GM23248 (cell line): ENCODE measurements at regions not wholly inside any gene's neighbourhood (a gene's known extent, or its start where the extent isn't known, plus 50 kb on each side); places are given as distances from the start of the nearest gene placed in this dataset.

Experiments
- DNase-seq: peaks from one replicate; pipeline ENCODE4 v3.0.0-alpha.2; 2015
- H2AFZ ChIP-seq: fragments of 200-600 bp; sonication (generic); 2 replicates; pipeline ENCODE4 v1.6.1; 2016; ENCODE audit warnings: antibody characterized with exemption
- H3F3A ChIP-seq: fragments of 200-600 bp; sonication (generic); 2 replicates; pipeline ENCODE4 v1.6.1; 2016; ENCODE audit warnings: mild to moderate bottlenecking, antibody characterized with exemption, mixed run types; ENCODE audit not compliant: insufficient read depth
- H3K27ac ChIP-seq: fragments of 200-600 bp; sonication (generic); 2 replicates; pipeline ENCODE4 v1.5.1; 2016; ENCODE audit warnings: mild to moderate bottlenecking
- H3K27me3 ChIP-seq: fragments of 200-600 bp; sonication (generic); replicated peaks from 2 replicates; pipeline ENCODE4 v1.6.1; 2016; ENCODE audit warnings: mild to moderate bottlenecking; ENCODE audit not compliant: insufficient read depth
- H3K36me3 ChIP-seq: fragments of 200-600 bp; sonication (generic); 2 replicates; pipeline ENCODE4 v1.6.1; 2016; ENCODE audit warnings: low read depth, mild to moderate bottlenecking
- H3K4me1 ChIP-seq: fragments of 200-600 bp; sonication (generic); 2 replicates; pipeline ENCODE4 v1.6.1; 2016; ENCODE audit warnings: mild to moderate bottlenecking; ENCODE audit not compliant: insufficient read depth
- H3K4me2 ChIP-seq: fragments of 200-600 bp; sonication (generic); one replicate; pipeline ENCODE4 v1.6.1; 2016; ENCODE audit warnings: mild to moderate bottlenecking; ENCODE audit not compliant: unreplicated experiment
- H3K4me3 ChIP-seq: fragments of 200-600 bp; sonication (generic); 2 replicates; pipeline ENCODE4 v1.5.1; 2016; ENCODE audit warnings: mild to moderate bottlenecking
- H3K79me2 ChIP-seq: fragments of 200-600 bp; sonication (generic); 2 replicates; pipeline ENCODE4 v1.6.1; 2016; ENCODE audit warnings: mild to moderate bottlenecking; ENCODE audit not compliant: insufficient read depth
- H3K9ac ChIP-seq: fragments of 200-600 bp; sonication (generic); 2 replicates; pipeline ENCODE4 v1.6.1; 2016; ENCODE audit warnings: mild to moderate bottlenecking
- H3K9me2 ChIP-seq: fragments of 200-600 bp; sonication (generic); 2 replicates; pipeline ENCODE4 v1.6.1; 2016; ENCODE audit warnings: mixed run types, mild to moderate bottlenecking, moderate library complexity; ENCODE audit not compliant: insufficient read depth
- H3K9me3 ChIP-seq: fragments of 200-600 bp; sonication (generic); one replicate; pipeline ENCODE4 v1.6.1; 2017; ENCODE audit warnings: low read depth
- H4K20me1 ChIP-seq: fragments of 200-600 bp; sonication (generic); 2 replicates; pipeline ENCODE4 v1.6.0; 2016; ENCODE audit not compliant: insufficient read depth
- EZH2 ChIP-seq: fragments of 200-600 bp; sonication (generic); IDR thresholded peaks from 2 replicates; pipeline ENCODE4 v1.6.1; 2018; ENCODE audit warnings: antibody characterized with exemption, mild to moderate bottlenecking; ENCODE audit not compliant: insufficient read depth, poor library complexity, severe bottlenecking
- EZH2phosphoT487 ChIP-seq: fragments of 200-600 bp; sonication (generic); IDR thresholded peaks from 2 replicates; pipeline ENCODE4 v1.6.1; 2018; ENCODE audit warnings: antibody characterized with exemption, moderate library complexity, mild to moderate bottlenecking, low read depth; ENCODE audit not compliant: insufficient read depth
- WGBS, 2 experiments: methylation state at CpG; one replicate each; pipeline ENCODE4 v1.1.6; 2015 to 2017; ENCODE audit warnings: low lambda C conversion rate in 2 of 2, low coverage in 1 of 2; ENCODE audit errors: missing lambda C conversion rate in 2 of 2; 5-methylcytosine and 5-hydroxymethylcytosine counted together
- in situ Hi-C: fragments of 300-500 bp; cut with MboI; formaldehyde crosslinking; loops from 2 replicates; pipeline ENCODE4 v1.15.0; 2020

- no peaks in the 10 kb centered on the region for H3K36me3 ChIP-seq
- 81 to 88% methylated on average over 13 of the region's 13 CpGs for WGBS, 2 experiments
- no peaks in the 10 kb centered on the region for H4K20me1 ChIP-seq
- H3K4me2 ChIP-seq = no peak overlapping the region
- no peaks in the 10 kb centered on the region for H3K79me2 ChIP-seq
- in situ Hi-C loops = no loop called here
- no peak overlapping the region for H3K27ac ChIP-seq
- DNase-seq = no peak
- H3K27me3 ChIP-seq = 0 out of 2 replicates have a peak, but pooled peaks cover 4% of the 10 kb centered on the region
- H3F3A ChIP-seq = peaks cover 12% of the 10 kb centered on the region; the same call in 1 of the 2 replicates
- H3K9ac ChIP-seq = no peak overlapping the region
- H3K4me3 ChIP-seq = no peak overlapping the region
- H3K9me2 ChIP-seq = no peaks in the 10 kb centered on the region
- H3K4me1 ChIP-seq = peaks cover 9% of the 10 kb centered on the region
- no peak overlapping the region for H2AFZ ChIP-seq
- no peaks in the 10 kb centered on the region for H3K9me3 ChIP-seq
- TF ChIP-seq EZH2phosphoT487 = no peak
- TF ChIP-seq EZH2 = no peak
These were observed 440.5 kb upstream of the SGCD start for GRCh38 chr5:155886311-155887031.

GRCh38 chr5:155895484-155895883 is 431.5 kb upstream of the SGCD start:
- Histone ChIP-seq H3K9me3 (no peaks in the 10 kb centered on the region), H3K36me3 (no peaks in the 10 kb centered on the region; the same call in 1 of the 2 replicates), H3K4me2 (no peak overlapping the region), H3K4me1 (peaks cover 19% of the 10 kb centered on the region), H3K9me2 (no peaks in the 10 kb centered on the region), H3K27ac (no peak overlapping the region), H3K27me3 (no peaks in the 10 kb centered on the region), H3K9ac (no peak overlapping the region), H3K79me2 (no peaks in the 10 kb centered on the region), H3K4me3 (no peak overlapping the region), H2AFZ (no peak overlapping the region), H3F3A (peaks cover 23% of the 10 kb centered on the region), H4K20me1 (no peaks in the 10 kb centered on the region)
- TF ChIP-seq EZH2 (no peak), EZH2phosphoT487 (no peak)
- no peak for DNase-seq
- 91 to 96% methylated on average over 2 of the region's 2 CpGs for WGBS, 2 experiments
- in situ Hi-C loops = no loop called here

GRCh38 chr5:155897761-155898160 is 429.2 kb upstream of the SGCD start:
- no peaks in the 10 kb centered on the region; the same call in 1 of the 2 replicates for H3K36me3 ChIP-seq
- no peaks in the 10 kb centered on the region for H3K79me2 ChIP-seq
- H3K4me1 ChIP-seq = peaks cover 19% of the 10 kb centered on the region
- no peaks in the 10 kb centered on the region for H3K27me3 ChIP-seq
- no peaks in the 10 kb centered on the region for H3K9me2 ChIP-seq
- no peak overlapping the region for H2AFZ ChIP-seq
- no peaks in the 10 kb centered on the region for H4K20me1 ChIP-seq
- H3K4me3 ChIP-seq = peak overlapping the region; percentile 40
- H3K27ac ChIP-seq = peak overlapping the region; percentile 84
- peak; percentile 89 for DNase-seq
- H3K9ac ChIP-seq = 0 out of 2 replicates have a peak overlapping the region, but pooled peaks have one; percentile 35
- 1 to 2% methylated on average over 3 of the region's 3 CpGs for WGBS, 2 experiments
- H3K4me2 ChIP-seq = peak overlapping the region; percentile 62
- in situ Hi-C loops = no loop called here
- H3F3A ChIP-seq = peaks cover 23% of the 10 kb centered on the region
- TF ChIP-seq EZH2phosphoT487 (no peak), EZH2 (no peak)
- H3K9me3 ChIP-seq = no peaks in the 10 kb centered on the region

GRCh38 chr5:155898284-155898683 is 428.7 kb upstream of the SGCD start:
- Histone ChIP-seq H3K9me2 (no peaks in the 10 kb centered on the region), H3K27me3 (no peaks in the 10 kb centered on the region), H3K4me3 (peak overlapping the region; percentile 40), H3K27ac (peak overlapping the region; percentile 84), H3K79me2 (no peaks in the 10 kb centered on the region), H4K20me1 (no peaks in the 10 kb centered on the region), H3K9me3 (no peaks in the 10 kb centered on the region), H3K9ac (0 out of 2 replicates have a peak overlapping the region, but pooled peaks have one; percentile 35), H3K36me3 (no peaks in the 10 kb centered on the region; the same call in 1 of the 2 replicates), H3K4me1 (peaks cover 19% of the 10 kb centered on the region), H3K4me2 (peak overlapping the region; percentile 62), H2AFZ (peak overlapping the region; percentile 16; the same call in 1 of the 2 replicates), H3F3A (peaks cover 23% of the 10 kb centered on the region)
- TF ChIP-seq EZH2 (no peak), EZH2phosphoT487 (no peak)
- peak; percentile 80 for DNase-seq
- in situ Hi-C loops = no loop called here

- Histone ChIP-seq H3K27me3 (no peaks in the 10 kb centered on the region), H3K27ac (no peak overlapping the region), H3K4me1 (peaks cover 18% of the 10 kb centered on the region), H3K36me3 (no peaks in the 10 kb centered on the region), H3K9me2 (no peaks in the 10 kb centered on the region), H3K4me3 (no peak overlapping the region), H3F3A (peaks cover 8% of the 10 kb centered on the region), H3K9me3 (no peaks in the 10 kb centered on the region), H4K20me1 (no peaks in the 10 kb centered on the region), H2AFZ (no peak overlapping the region), H3K79me2 (no peaks in the 10 kb centered on the region), H3K9ac (no peak overlapping the region), H3K4me2 (no peak overlapping the region)
- no peak for DNase-seq
- WGBS, 2 experiments = 82 to 90% methylated on average over 4 of the region's 4 CpGs
- in situ Hi-C loops = no loop called here
- TF ChIP-seq EZH2phosphoT487 (no peak), EZH2 (no peak)
These were observed 423.2 kb upstream of the SGCD start for GRCh38 chr5:155903791-155904190.
